ENCODE measurements at regions not wholly inside any gene's neighbourhood (a gene's known extent, or its start where the extent isn't known, plus 50 kb on each side); places are given as distances from the start of the nearest gene placed in this dataset.

DNA sequence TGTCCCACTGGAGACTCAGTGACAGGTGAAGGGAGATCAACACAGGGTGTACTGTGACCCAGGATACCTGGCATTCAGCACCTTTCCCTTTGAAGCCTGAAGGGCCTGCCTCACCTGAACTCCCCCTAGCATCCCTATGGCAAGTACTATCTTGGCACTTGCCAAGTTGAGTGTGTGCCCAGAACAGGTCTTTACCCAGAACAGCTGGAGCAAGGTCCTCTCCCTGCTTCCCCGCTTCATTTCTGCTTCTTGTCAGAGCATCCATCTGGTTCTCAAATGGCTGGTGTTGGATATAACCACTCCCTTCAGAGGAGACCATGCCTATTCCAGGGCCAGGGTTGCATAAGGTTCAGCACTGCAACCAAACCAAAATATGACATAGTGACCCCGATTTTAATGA, 73.0 kb downstream of the FAM43A start:
- TF ChIP-seq, protein P1, sequence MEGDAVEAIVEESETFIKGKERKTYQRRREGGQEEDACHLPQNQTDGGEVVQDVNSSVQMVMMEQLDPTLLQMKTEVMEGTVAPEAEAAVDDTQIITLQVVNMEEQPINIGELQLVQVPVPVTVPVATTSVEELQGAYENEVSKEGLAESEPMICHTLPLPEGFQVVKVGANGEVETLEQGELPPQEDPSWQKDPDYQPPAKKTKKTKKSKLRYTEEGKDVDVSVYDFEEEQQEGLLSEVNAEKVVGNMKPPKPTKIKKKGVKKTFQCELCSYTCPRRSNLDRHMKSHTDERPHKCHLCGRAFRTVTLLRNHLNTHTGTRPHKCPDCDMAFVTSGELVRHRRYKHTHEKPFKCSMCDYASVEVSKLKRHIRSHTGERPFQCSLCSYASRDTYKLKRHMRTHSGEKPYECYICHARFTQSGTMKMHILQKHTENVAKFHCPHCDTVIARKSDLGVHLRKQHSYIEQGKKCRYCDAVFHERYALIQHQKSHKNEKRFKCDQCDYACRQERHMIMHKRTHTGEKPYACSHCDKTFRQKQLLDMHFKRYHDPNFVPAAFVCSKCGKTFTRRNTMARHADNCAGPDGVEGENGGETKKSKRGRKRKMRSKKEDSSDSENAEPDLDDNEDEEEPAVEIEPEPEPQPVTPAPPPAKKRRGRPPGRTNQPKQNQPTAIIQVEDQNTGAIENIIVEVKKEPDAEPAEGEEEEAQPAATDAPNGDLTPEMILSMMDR (IDR thresholded peaks at IDR 0.05; ENCODE audit: low read depth, low read length), result no peak
- H3K4me3 ChIP-seq (ENCODE audit: low read depth, low read length), result no peak overlapping the region

GRCh38 chr3:194760494-194761137, 74.9 kb downstream of the FAM43A start:
- TF ChIP-seq, protein P1 (IDR thresholded peaks at IDR 0.05; ENCODE audit: low read depth, low read length), result no peak
- no peak overlapping the region for H3K4me3 ChIP-seq (ENCODE audit: low read depth, low read length)

- TF ChIP-seq, protein P1 (IDR thresholded peaks at IDR 0.05; ENCODE audit: low read depth, low read length), result no peak
- H3K4me3 ChIP-seq (ENCODE audit: low read depth, low read length), result no peak overlapping the region
Observed at GRCh38 chr3:194761384-194761783, 75.7 kb downstream of the FAM43A start.

GRCh38 chr3:194766845-194767244, 81.2 kb downstream of the FAM43A start:
- H3K4me3 ChIP-seq (ENCODE audit: low read depth, low read length), result no peak overlapping the region
- TF ChIP-seq, protein P1 (IDR thresholded peaks at IDR 0.05; ENCODE audit: low read depth, low read length), result no peak

DNA sequence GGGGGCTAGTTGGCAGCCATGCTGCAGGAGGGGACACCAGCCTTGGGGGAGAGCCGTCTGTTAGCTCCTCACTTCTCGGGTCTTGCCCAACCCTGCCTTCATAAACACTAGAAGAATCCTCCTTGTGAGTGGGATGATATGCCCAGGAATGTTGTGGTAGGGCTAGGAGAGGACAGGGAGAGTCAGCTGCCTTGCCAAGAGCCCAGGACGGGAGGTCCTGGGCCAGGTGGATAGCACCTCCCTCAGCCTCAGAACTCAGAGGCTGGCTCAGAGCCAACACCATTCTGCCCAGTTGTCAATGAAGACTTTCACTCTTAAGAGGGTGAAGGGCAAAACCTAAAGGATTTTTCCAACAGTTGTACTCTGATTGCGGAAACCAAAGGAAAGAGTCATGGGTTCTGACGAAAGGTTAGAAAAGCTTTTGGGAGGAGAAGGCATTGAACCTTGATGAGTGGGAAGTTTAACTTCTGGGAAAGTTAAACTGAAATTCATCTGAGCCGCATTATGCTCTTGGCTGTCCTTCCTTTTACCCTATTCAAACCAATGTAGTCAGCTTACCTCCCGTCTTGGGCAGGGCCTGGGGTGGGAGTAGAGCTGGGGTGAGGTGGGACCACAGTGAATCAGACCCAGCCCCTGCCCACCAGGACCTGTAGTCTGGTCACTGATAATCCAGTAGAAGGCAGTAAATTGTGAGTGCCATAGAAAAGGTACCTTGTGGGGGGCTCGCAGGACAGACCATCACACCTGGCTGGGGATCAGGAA, 81.9 kb downstream of the FAM43A start:
- TF ChIP-seq, protein P1 (IDR thresholded peaks at IDR 0.05; ENCODE audit: low read depth, low read length), result no peak
- H3K4me3 ChIP-seq (ENCODE audit: low read depth, low read length), result no peak overlapping the region

- no peak overlapping the region for H3K4me3 ChIP-seq (ENCODE audit: low read depth, low read length)
- TF ChIP-seq, protein P1 (IDR thresholded peaks at IDR 0.05; ENCODE audit: low read depth, low read length), result no peak
Observed at GRCh38 chr3:194768586-194768985, 82.9 kb downstream of the FAM43A start.

DNA sequence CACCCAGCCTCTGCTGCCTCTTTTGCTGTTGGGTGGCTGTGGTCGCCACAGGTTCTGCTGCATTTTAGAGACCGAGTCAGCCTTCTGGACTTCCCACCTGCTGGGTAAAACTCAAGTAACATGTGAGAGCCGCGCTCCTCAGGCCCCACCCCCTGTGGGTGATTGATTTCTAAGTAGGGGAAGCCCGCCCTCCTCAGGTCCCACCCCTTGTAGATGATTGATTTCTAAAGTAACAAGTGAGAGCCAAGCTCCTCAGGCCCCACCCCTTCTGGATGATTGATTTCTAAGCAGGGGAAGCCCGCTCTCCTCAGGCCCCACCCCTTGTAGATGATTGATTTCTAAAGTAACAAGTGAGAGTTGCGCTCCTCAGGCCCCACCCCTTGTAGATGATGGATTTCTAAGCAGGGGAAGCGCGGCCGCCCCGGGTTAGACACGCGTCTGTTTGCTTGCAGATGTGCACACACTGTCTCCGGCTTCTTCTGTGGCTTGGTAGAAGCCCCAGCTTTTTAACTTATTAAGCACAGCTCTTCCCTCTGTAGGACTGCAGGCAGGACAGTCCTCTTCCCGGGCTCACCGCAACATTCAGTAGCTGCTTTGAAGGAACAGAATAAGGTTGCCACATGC, 83.4 kb downstream of the FAM43A start:
- TF ChIP-seq, protein P1 (IDR thresholded peaks at IDR 0.05; ENCODE audit: low read depth, low read length), result no peak

More for the DNA sequence above, 83.4 kb downstream of the FAM43A start:
- peak overlapping the region; percentile 20; the same call in 1 of the 2 replicates for H3K4me3 ChIP-seq (ENCODE audit: low read depth, low read length)
